DMS53 (cell line): ENCODE measurements at regions not wholly inside any gene's neighbourhood (a gene's known extent, or its start where the extent isn't known, plus 50 kb on each side); places are given as distances from the start of the nearest gene placed in this dataset.
"Not testable (repeated sequence)": the region's sequence is repeated elsewhere in the genome, so short reads cannot be mapped to it uniquely, and the experiment has no call there.

ENCODE experiments used
- DNase-seq: peaks from one replicate; lab custom pipeline; 2025; lab: John Stamatoyannopoulos, UW

DNA sequence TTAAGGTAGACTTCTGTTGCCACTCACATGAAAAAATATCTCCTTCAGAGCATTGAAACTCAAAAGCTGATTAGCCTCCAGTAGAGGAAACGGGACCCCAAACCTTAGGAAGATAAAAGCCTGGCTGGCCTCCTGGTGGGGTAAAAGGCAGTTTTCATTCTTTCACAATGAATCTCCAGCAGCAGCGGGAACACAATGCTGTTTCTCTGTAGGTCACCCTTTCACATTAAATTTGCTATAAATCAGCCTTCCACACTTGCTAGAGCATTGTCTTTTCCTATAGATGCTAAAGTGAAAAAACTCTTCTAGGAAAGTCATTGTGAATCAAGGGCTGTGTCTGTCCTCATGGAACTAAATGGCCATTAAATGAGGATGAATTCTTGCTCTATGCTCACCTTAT, 207.3 kb upstream of the MAGEB2 start:
- DNase-seq, result no peak

DNA sequence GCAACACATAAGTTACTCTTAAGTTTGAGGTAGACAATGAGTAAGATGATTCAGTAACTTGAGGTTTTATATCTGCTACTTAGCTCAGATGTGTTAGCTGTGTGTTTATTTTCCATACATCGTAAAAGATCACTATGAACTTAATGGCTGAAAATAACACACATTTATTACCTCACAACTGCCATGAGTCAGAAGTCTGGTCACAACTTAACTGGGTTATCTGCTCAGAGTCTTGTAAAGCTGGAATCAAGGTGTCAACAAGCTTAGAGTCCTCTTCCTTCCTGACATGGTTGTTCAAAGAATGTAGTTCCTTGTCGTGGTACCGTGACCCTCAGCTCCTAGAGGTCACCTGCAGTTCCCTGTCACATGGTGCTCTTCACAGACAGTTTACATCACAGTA, 204.9 kb upstream of the MAGEB2 start:
- no peak for DNase-seq

DNA sequence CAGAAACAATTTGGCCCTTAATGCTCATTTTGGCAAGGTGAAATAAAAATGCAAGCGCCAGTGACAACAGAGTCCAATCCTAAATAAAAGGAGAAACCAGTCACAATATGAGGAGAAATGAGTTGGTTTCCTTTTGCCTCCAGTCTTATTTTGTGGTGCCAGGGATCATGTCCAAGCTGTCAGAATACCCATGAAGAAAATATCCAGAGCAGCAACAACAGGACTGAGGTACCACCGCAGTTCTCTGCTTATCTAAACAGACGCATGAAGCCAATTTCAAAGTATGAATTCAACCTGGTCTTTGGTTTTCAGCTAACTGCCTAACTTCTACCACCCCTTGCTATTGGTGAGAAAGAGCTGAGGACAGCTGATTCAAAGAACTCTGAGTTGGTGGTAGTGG, 199.9 kb upstream of the MAGEB2 start:
- DNase-seq, result no peak

DNA sequence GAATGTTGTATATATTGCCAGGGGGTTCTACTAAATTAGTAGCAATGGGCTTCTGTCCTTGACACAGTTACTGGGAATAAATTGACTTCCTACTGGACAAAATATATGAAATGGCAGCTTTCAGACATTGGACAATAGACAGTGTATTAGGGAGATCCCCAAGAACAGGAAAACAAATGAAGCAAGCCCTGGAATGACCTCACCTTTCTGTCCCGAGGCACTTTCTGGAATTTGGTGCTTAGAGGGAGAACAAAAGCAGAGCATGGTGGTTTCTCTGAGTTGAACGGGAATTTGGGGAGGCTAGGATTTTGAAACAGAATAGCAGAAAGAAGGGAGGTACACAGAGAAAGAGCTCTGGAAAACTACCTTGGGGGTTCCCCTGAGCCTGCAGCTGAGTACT, 187.7 kb upstream of the MAGEB2 start:
- no peak for DNase-seq

DNA sequence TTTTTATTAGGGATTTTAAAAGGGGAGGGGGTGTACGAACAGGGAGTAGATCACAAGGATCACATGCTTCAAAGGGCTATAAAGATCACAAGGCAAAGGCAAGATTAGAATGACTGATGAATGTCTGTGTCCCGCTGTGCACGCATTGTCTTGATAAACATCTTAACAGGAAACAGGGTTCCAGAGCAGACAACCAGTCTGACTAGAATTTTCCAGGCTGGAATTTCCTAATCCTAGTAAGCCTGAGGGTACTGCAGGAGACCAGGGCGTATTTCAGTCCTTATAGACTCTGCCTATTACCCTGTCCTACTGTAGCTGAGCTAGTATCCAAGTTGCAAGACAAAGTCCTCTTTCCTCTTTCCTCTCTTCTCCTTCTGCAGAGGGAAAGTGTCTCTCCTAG, 179.0 kb upstream of the MAGEB2 start:
- not testable (repeated sequence) for DNase-seq

DNA sequence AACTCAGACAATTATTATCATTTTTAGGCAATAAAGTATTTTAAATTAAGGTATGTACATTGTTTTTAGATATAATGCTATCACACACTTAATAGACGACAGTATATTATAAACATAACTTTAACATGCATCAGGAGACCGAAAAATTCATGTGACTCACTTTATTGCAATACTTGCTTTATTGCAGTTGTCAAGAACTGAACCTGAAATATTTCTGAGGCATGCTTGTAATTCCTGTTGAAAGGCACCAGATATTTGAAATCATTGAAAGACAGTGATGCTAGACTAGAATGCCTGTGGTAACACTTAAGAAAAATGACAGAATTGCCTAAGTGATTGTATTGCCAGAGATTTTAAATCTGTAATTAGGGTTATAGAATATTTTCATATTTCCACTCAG, 175.6 kb upstream of the MAGEB2 start:
- DNase-seq, result no peak

DNA sequence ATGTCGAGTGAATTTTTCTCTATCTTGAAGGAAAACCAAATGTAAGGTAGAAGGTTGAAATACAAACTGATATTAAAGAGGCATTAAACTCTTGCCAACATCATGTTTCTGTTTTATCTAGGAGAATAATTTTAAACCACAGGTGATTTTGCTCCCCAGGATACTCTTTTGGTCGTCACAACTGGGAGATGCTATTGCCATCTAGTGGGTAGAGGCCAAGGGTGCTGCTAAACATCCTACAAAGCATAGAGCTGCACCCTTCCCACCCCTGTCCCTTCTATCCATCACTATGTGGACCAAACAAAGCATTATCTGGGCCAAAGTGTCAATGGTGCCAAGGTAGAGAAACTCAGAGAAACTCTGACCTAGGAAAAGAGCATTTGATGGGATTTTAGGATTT, 154.6 kb upstream of the MAGEB2 start:
- peak; percentile 57 for DNase-seq

DNA sequence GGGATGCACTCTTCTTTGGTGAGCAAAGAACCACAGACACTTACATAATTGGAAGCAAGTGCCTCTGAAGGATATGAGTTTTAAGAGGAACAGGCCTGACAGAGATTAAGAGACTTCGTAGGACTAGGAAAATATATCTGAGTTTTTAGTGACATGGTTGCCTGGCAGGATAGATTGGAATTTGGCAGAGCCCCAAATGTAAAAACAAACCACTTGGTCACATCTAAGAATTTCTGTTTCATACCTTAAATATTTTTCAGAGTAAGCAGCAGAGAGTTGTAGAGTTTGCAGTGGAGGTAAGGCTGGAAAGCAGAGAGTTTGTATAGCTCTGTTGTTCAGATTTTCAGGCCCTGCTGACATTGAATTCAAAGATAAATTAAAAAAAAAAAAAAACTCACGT, 150.1 kb upstream of the MAGEB2 start:
- no peak for DNase-seq

DNA sequence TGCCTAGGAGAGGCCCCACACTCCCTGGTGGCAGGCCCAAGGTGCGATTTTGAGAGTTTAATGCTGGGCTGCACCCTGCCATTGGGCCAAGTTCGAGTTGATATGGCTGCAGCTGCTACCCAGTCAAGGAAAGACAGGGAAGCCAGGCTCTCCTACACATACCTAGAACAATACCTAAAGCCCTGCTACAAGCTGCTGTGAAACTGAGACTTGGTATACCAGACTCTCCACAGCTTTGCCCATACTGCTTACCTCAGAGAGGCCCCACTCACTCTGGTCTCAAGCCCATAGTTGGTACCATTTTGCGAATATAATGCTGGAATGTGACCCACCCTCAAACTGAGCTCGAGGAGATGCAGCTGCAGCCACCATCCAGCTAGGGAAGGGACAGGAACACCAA, 147.7 kb upstream of the MAGEB2 start:
- no peak for DNase-seq

DNA sequence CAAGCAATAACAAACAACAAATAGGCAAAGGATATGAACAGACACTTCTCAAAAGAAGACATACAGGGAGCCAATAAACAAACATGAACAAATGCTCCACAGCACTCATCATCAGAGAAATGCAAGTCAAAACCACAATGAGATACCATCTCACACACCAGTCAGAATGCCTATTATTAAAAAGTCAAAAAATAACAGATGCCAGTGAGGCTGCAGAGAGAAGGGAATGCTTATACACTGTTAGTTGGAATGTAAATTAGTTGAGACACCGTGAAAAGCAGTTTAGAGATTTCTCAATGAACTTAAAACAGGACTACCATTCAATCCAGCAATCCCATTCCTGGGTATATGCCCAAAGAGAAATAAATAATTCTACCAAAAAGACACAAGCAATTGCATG, 129.8 kb upstream of the MAGEB2 start:
- no peak for DNase-seq

DNA sequence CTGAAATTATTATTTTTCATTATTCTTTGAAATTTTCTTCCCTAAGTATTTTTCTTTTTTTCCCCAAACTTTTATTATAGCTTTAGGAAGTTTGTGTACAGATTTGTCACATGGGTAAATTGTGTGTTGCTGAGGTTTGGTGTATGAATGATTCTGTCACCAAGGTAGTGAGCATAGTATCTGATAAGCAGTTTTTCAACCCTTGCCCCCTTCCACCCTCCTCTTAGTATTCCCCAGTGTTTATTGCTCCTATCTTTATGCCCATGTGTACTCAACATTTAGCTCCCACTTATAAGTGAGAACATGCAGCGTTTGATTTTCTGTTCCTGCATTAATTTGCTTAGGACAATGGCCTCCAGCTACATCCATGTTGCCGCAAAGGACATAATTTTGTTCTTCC, 103.9 kb upstream of the MAGEB2 start:
- DNase-seq, result no peak

DNA sequence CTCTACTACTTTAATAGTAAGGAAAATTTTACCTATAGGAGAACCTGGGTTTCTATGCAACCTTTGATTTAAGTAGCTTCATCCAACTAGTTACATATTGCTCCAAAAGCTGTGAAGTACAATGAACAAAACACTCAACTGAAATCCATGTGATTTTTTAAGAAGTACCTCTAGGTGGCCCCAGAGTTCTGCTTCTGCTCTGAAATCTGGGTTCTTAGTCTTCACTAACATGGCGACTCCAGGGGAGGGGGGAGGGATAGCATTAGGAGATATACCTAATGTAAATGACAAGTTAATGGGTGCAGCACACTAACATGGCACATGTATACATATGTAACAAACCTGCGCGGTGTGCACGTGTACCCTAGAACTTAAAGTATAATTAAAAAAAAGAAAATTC, 73.4 kb upstream of the MAGEB2 start:
- peak; percentile 80 for DNase-seq

DNA sequence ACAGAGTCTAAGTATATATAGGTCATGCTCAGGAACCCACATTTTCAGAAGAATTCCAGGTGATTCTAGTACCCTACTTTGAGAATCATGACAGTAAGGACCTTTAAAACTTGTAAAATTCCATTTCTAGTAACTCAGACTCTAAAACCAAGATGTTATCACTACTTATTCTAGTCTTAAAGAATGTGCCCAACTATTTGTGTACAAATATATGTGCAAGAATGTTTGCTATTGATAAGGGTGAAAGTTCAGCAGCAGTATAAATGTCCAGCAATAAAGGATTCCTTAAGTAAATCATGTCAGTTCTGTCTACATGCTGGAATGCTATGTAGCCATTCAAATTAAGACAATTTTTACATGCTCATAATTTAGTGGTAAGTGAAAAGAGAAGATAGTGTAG, 71.1 kb upstream of the MAGEB2 start:
- no peak for DNase-seq

DNA sequence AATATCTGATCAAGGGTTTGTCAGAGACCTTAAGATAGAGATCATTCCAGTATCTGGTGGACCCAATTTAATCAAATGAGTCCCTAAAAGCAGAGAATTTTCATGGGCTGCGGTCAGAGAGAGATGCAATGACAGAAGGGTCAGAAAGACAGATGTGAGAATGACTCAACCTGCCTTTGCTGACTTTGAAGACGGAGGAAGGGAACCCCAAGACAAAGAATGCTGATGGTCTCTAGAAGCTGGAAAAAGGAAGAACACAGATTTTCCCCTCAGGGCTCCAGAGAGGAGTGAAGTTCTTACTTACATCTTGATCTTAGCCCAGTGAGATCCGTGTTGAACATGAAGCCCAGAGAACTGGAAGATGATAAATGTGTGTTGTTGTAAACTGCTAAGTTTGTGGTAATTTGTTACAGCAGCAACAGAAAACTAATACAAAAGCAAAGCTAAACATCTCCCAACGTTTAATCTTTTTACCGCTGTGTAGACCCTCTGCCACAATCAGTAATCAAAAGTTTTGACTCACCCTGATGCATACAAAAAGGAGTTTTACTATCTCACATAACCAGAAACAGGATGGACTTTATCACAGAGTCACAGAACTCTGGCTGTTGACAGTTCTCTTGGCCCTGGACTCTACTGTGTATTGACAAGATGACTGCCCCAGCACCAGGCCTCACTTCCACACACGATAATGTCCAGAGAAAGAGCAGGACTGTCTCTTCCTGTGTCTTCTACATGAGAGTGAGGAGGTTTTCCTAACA, 70.2 kb upstream of the MAGEB2 start:
- DNase-seq, result no peak

DNA sequence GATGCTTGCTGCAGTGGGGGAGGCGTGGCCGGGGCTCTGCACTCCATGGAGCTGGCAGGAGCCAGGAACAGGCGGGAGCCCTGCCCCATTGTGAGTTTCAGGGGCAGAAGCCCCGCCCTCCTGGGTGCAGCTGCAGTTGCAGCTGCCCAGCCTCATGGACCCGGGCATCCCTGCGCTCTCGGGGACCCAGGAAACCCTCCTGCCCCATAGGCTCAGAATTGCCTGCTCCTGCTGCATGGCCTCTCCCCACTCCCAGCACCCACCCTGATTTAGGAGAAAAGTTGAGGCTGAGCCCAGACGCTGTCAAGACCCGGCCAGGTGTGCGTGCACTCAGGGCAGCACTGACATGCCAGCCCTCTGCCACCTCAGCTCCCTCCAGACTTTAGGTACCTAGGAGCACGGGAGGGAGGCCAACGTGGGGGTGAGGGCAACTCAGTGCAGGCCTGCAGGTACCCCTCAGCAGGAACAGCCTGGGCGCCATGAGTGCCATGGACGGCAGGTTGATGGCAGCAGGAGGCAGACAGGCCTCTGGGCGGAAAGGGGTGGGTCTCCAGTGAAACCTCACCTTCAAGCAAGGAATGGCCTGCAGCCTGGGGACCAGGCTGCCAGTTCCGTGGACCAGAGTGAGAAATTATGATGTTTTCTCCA, 67.2 kb upstream of the MAGEB2 start:
- DNase-seq, result no peak

DNA sequence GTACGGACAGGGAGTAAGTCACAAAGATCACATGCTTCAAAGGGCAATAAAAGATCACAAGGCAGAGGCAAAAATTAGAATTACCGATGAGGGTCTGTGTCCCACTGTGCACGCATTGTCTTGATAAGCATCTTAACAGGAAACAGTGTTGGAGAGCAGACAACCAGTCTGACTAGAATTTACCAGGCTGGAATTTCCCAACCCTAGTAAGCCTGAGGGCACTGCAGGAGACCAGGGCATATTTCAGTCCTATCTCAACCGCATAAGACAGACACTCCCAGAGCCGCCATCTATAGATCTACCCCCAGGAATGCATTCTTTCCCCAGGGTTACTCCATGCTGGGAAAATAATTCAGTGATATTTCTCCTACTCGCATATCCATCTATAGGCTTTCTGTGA, 66.2 kb upstream of the MAGEB2 start:
- DNase-seq, result not testable (repeated sequence)

DNA sequence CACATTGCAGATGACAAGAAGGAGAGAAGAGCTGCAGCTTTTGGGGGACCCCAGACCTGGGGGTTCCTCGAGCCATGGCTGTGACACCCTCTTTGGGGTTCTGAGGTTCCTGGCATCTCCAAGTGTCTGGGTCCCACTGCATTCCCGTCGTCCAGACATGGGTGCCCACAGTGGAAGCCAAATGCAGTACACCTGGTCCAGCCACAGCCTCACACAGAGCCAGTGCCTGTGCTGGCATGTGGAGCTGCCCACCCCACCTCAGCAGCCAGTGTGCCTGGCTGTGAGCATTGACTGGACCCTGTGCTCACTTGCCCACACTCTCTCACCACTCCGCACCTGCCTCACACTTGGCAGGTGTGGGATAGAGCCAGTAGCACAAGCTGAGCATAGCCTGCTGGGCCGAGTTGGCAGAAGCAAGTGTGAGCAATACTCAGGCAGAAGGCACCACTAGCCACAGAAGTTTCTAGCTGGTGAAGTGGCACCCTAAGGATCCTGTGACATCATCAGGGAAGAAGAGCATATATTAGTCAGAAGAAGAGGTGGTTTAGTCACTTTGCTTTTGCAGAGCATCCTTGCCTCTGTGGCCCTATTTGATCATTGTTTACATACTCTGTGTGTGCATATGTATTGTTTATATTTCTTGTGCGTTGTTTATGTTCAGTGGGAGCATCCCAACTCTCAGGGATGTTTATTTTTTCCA, 65.0 kb upstream of the MAGEB2 start:
- DNase-seq, result peak; percentile 3

DNA sequence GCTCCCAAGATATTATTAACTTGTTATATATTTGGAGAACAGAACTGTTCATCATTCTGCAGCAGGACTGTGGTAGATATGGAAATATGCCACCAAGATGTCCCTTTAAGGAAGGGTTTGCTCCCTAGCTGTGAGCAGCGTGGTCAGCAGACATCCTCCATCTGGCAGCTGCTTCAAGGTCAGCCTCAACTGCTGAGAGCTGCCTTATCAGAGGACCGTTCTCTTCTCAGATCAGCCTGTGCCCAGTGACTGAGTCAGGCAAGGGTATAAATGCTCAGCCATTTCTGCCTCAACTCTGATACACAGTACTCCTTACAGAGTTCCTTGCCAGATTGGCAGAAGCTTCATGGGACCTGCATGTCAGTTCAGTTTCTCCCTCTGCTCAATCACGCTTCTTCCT, 63.4 kb upstream of the MAGEB2 start:
- no peak for DNase-seq

DNA sequence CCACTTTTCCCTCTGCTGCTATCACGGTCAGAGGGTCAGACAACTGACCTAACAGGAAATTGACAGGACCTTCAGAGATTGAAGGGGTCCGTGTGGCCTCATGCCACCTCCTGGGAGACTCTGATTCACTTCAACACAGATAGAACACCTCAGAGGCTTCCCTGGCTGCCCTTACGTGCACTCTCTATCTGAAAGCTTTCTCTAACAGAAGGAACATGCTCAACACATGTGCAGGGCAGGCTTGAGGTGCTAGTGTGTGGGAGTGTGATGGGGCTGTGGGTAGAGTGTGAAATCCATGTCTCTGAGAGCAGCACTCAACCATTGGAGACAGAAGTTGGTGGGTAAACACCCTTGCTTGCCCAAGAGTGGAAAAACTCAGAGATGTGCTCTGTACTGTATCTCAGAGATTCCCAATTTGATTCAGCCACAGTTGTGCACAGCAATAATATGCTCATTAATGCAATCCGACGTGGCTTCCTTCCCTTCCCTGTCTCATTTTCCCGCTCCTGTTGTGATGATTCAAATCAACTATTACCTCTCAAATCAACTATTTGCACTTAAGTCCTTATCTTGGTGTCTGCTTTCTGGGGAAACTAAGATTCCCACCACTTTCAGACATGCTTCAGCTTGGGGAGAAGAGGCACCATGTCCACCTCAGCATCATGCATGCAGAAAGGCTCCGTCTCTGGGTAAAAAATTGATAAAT, 62.0 kb upstream of the MAGEB2 start:
- DNase-seq, result no peak

DNA sequence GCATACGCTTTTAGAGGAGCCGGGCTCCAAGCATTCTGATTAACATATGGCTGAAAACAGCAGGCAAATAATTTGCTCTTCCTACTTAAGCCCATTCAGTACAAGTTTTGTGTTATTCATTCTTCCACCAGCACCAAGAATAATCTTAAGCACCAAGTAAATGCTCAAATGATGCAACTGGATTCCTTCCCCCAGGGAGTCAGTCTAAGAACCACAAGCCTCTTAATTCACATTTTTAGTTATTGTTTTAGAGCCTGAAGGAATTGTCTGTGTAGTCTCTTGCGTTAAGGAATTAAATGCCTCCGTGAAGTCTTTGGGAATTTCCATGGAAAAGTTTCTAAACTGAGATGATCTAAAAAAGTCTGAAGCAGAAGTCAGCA, 61.5 kb upstream of the MAGEB2 start:
- DNase-seq, result no peak

DNA sequence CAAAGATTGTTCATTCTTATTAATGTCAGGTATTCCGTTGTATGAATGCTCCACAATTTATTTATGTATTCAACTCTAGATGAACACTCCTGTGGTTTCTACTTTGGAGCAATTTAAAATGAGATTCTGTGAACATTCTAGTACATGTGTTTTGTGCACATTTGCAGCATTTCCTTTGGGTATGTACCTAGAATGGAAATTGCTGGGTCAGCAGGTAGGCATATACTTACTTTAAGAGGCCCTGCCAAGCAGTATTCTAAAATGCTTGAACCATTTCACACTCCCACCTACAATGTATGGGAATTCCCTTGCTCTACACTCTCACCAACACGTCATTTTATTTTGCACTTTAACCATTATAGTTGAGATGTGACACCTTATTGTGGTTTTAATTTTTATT, 59.4 kb upstream of the MAGEB2 start:
- DNase-seq, result no peak

DNA sequence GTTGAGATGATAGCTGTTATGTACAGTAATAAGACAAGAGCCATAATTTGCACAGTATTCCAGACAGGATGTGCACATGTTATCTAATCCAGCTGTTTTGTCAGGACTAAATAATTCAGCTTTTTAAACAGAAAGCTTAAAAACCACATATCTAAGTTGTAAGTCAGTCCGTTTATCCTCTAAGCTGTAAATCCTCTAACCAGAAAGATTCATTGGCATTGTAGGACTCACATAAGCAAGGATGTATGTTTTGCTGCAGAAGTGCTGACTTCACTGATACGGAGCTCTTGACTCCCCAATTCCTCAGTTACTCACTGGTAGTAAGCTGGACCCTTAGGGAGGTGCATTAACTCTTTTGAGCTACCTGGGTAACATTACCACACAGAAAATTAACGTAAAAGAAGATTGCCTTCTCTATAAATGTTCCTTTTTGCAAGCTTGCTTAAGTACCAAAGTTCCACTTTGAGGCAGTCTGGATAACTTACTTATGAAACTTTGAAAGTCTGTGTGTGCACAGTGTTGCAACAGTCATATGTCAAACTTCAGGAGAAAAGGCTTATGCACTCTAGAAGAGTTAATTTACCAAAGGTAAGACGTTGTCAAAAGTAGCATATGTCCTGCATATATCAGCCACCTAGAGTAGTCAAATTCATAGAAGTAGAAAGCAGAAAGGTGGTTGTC, 58.3 kb upstream of the MAGEB2 start:
- no peak for DNase-seq
